OCI-LY1 (cell line): ENCODE measurements at regions not wholly inside any gene's neighbourhood (a gene's known extent, or its start where the extent isn't known, plus 50 kb on each side); places are given as distances from the start of the nearest gene placed in this dataset.

Source experiments
- H2AFZ ChIP-seq: fragments of 200-600 bp; sonication (generic), shearing (Covaris generic); 2 replicates; pipeline ENCODE4 v1.6.0; 2014; ENCODE audit warnings: antibody characterized with exemption, mild to moderate bottlenecking, low read length
- H3F3A ChIP-seq: fragments of 200-600 bp; sonication (generic), shearing (Covaris generic); 2 replicates; pipeline ENCODE4 v1.6.0; 2014; ENCODE audit warnings: mild to moderate bottlenecking, antibody characterized with exemption, low read length, moderate library complexity; ENCODE audit not compliant: insufficient read depth
- H3K27ac ChIP-seq: fragments of 200-600 bp; sonication (generic); 2 replicates; pipeline ENCODE4 v1.5.1; 2014; ENCODE audit warnings: low read length, mixed run types, mild to moderate bottlenecking, low read depth; ENCODE audit not compliant: poor library complexity, severe bottlenecking
- H3K27me3 ChIP-seq: fragments of 200-600 bp; sonication (generic); 2 replicates; pipeline ENCODE4 v1.6.0; 2014; ENCODE audit warnings: antibody characterized with exemption, mild to moderate bottlenecking, low read length, moderate library complexity; ENCODE audit not compliant: insufficient read depth
- H3K36me3 ChIP-seq: fragments of 200-600 bp; sonication (generic); 2 replicates; pipeline ENCODE4 v1.6.1; 2014; ENCODE audit warnings: mild to moderate bottlenecking, antibody characterized with exemption, low read length, moderate library complexity, mixed read lengths; ENCODE audit not compliant: insufficient read depth
- H3K4me1 ChIP-seq: fragments of 200-600 bp; sonication (generic); 2 replicates; pipeline ENCODE4 v1.5.1; 2014; ENCODE audit warnings: mild to moderate bottlenecking, low read length, moderate library complexity; ENCODE audit not compliant: insufficient read depth, severe bottlenecking
- H3K4me2 ChIP-seq: fragments of 200-600 bp; sonication (generic), shearing (Covaris generic); 2 replicates; pipeline ENCODE4 v1.6.1; 2014; ENCODE audit warnings: low read length
- H3K4me3 ChIP-seq: fragments of 200-600 bp; sonication (generic); 2 replicates; pipeline ENCODE4 v1.5.1; 2014; ENCODE audit warnings: low read length, low read depth, mild to moderate bottlenecking, mixed read lengths; ENCODE audit not compliant: poor library complexity, severe bottlenecking
- H3K79me2 ChIP-seq: fragments of 200-600 bp; shearing (Covaris generic); 2 replicates; pipeline ENCODE4 v1.6.1; 2016; ENCODE audit warnings: mixed run types, low read length, mixed read lengths; ENCODE audit not compliant: insufficient read depth
- H3K9ac ChIP-seq: fragments of 200-600 bp; sonication (generic), shearing (Covaris generic); 2 replicates; pipeline ENCODE4 v1.6.1; 2014; ENCODE audit warnings: mild to moderate bottlenecking, low read length, mixed read lengths
- H3K9me2 ChIP-seq: fragments of 200-600 bp; sonication (generic), shearing (Covaris generic); 2 replicates; pipeline ENCODE4 v1.6.1; 2014; ENCODE audit warnings: low read depth, mild to moderate bottlenecking, low read length, mixed read lengths
- H3K9me3 ChIP-seq: fragments of 200-600 bp; shearing (Covaris generic); 2 replicates; pipeline ENCODE4 v1.6.1; 2014; ENCODE audit warnings: low read length, mixed read lengths
- H4K20me1 ChIP-seq: fragments of 200-600 bp; sonication (generic), shearing (Covaris generic); 2 replicates; pipeline ENCODE4 v1.6.0; 2016; ENCODE audit warnings: mild to moderate bottlenecking, low read length; ENCODE audit not compliant: insufficient read depth
- CTCF ChIP-seq: fragments of 200-600 bp; sonication (generic), shearing (Covaris generic); IDR thresholded peaks from 2 replicates; pipeline ENCODE4 v1.5.1; 2017; ENCODE audit warnings: mild to moderate bottlenecking, antibody characterized with exemption, low read length, moderate library complexity, mixed read lengths
- EZH2 ChIP-seq: fragments of 200-600 bp; sonication (generic), shearing (Covaris generic); IDR thresholded peaks from 2 replicates; pipeline ENCODE4 v1.8.0; 2017; ENCODE audit warnings: borderline replicate concordance, mixed run types, mild to moderate bottlenecking, antibody characterized with exemption, low read length, moderate library complexity, mixed read lengths

GRCh38 chr4:41425650-41426049, 112.3 kb upstream of the LIMCH1 start:
- H3K9me2 ChIP-seq: no peaks in the 10 kb centered on the region
- H3K4me2 ChIP-seq: no peak overlapping the region
- TF ChIP-seq EZH2 (no peak), CTCF (no peak)
- H3K79me2 ChIP-seq: no peaks in the 10 kb centered on the region
- no peaks in the 10 kb centered on the region for H3F3A ChIP-seq
- H3K4me1 ChIP-seq: no peaks in the 10 kb centered on the region
- no peak overlapping the region for H3K4me3 ChIP-seq
- H3K9ac ChIP-seq: no peak overlapping the region
- no peaks in the 10 kb centered on the region for H3K9me3 ChIP-seq
- H4K20me1 ChIP-seq: no peaks in the 10 kb centered on the region
- no peaks in the 10 kb centered on the region for H3K27me3 ChIP-seq
- no peak overlapping the region for H2AFZ ChIP-seq
- no peak overlapping the region for H3K27ac ChIP-seq
- H3K36me3 ChIP-seq: no peaks in the 10 kb centered on the region

- Histone ChIP-seq H3K9ac (no peak overlapping the region), H3K27ac (no peak overlapping the region), H3K9me2 (no peaks in the 10 kb centered on the region), H3K9me3 (no peaks in the 10 kb centered on the region), H2AFZ (no peak overlapping the region), H3K27me3 (no peaks in the 10 kb centered on the region), H4K20me1 (no peaks in the 10 kb centered on the region), H3K36me3 (no peaks in the 10 kb centered on the region), H3F3A (no peaks in the 10 kb centered on the region), H3K4me1 (no peaks in the 10 kb centered on the region), H3K4me2 (no peak overlapping the region), H3K79me2 (no peaks in the 10 kb centered on the region), H3K4me3 (no peak overlapping the region)
- TF ChIP-seq CTCF (no peak), EZH2 (no peak)
Observed at GRCh38 chr4:41426539-41426938, 111.4 kb upstream of the LIMCH1 start.

GRCh38 chr4:41427306-41427882, 110.6 kb upstream of the LIMCH1 start:
- H3K27ac ChIP-seq: no peak overlapping the region
- no peaks in the 10 kb centered on the region for H3K79me2 ChIP-seq
- no peak overlapping the region for H3K4me2 ChIP-seq
- no peak overlapping the region for H3K4me3 ChIP-seq
- H3K9me3 ChIP-seq: no peaks in the 10 kb centered on the region
- no peaks in the 10 kb centered on the region for H3K36me3 ChIP-seq
- H3K27me3 ChIP-seq: no peaks in the 10 kb centered on the region
- no peak overlapping the region for H2AFZ ChIP-seq
- no peaks in the 10 kb centered on the region for H4K20me1 ChIP-seq
- TF ChIP-seq EZH2: no peak
- no peak for TF ChIP-seq CTCF
- H3K9ac ChIP-seq: no peak overlapping the region
- no peaks in the 10 kb centered on the region for H3K4me1 ChIP-seq
- H3F3A ChIP-seq: no peaks in the 10 kb centered on the region
- no peaks in the 10 kb centered on the region for H3K9me2 ChIP-seq
